IPS-NIHi7 (cell line): ENCODE measurements at regions not wholly inside any gene's neighbourhood (a gene's known extent, or its start where the extent isn't known, plus 50 kb on each side); places are given as distances from the start of the nearest gene placed in this dataset.
A peak's percentile ranks its signal among the peaks of the same experiment; 100 is the strongest.

Source experiments
- DNase-seq: peaks from one replicate; pipeline ENCODE4 v3.0.0; 2012; ENCODE audit warnings: mixed read lengths; ENCODE audit errors: extremely low spot score

DNA sequence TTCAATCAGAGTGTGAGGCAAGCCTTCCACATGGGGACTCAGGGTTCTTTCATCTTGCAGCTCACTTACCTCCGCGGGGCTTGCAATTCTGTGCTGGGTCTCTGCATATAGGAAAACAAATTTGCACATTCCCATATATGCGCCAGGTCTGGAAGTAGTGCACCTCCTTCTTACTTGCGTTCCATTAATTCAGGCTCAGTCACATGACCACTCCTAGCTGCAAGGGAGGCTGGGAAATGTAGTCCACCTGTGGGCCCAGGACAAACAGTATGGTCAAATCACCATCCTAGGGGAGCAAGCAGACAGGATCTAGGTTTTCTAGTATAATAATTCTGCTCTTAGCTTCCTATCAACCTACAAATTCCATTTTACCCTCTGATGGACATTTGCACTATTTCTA is 160.4 kb downstream of the AACS start:
- no peak for DNase-seq

DNA sequence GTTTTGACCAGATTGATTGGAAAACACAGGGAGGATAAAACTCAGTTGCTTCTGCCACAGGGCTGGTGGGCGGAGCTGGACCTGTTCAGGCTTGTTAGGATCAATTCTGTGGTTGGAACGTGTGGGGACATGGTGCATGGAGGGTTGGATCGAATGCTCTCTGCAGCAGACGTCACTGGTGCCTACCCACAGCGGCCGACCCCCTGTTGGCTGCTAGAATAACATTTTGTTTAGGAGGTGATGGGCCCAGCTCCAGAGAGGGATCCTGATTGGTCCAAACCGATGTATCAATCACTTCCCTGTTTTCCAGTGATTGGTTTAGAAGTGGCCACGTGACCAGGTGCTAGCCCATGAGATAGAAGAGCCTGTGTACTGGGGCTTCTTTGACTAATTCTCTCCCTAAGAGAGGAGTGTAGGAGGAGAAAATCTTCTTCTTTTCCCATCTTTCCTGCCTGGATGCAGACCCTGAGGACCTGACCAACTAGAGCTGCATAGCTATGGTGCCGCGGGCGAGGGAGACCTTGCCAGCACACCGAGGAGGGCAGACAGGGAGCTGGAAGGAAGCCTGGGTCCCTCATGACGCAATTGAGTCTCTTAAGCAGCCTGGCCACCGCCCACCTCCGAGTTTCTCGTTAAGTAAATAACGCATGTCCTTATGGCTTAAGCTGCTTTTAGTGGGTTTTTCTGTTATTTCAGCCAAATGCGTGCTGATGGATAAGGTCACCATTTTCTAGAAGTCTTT is 163.5 kb downstream of the AACS start:
- peak; percentile 63 for DNase-seq

DNA sequence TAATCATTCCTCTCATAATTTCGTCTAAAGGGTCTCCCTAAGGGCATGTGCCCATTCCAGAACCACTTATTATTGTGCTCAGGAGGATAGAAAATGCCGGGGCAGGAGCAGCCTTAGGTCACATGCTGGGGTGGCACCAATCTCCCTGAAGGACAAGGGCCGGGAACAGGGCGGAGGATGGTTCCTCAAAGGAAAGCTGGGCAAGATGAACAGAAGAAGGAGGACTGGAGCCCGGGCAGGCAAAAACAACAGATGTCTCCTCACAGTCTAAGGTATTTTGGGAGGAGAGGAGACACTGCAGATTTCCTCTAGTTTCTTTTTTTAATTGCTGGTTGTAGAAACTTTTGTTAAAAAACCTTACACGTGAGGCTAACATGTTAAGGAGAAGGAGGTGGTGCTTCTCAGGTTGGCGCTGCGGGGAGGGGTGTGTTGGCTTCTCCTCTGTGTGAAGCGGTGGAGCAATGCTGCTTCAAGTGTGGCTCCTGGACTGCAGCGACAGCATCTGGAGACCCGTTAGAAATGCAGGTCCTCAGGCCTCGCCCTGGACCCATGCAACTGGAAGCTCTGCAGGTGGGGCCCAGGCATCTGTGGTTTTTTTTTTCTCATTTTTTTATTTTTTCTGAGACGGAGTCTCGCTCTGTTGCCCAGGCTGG is 164.8 kb downstream of the AACS start:
- no peak for DNase-seq

DNA sequence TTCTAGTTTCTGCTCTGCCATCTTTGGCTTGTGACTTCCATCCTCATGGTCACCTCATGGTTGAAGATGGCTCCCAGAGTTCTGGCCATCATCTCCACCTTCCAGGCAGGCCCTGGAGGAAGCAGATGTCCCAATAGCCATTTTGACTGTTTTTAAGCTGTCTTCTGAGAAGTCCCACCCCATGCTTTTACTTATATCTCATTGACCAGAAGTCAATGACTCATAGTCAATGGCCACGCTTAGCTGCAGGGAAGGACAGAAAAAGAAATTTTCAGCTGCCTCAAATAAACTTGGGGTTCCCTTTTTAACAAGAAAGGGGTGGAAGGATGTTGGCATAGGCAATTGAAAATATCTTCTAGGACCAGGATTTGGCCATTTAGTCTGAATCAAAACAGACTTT is 168.1 kb downstream of the AACS start:
- no peak for DNase-seq

DNA sequence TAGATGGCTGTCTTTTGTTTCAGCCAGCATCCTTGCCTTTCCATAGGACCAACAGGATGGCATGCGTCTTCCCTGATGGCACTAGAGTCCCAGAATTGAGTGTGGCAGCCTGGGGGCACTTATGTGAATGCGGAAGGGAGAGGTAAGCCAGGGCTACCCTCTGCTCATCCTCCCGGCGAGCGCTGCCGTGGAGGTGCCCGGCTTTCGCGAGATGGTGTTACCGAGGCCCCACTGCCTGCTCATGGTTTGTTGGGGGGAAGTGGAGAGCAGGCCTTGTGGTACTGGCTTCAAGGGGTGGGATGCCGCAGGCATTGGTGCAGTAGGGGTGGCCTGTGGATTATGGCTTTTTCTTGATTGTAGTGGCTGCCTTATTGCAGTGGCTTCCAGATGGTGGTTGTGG is 174.3 kb downstream of the AACS start:
- DNase-seq: no peak

DNA sequence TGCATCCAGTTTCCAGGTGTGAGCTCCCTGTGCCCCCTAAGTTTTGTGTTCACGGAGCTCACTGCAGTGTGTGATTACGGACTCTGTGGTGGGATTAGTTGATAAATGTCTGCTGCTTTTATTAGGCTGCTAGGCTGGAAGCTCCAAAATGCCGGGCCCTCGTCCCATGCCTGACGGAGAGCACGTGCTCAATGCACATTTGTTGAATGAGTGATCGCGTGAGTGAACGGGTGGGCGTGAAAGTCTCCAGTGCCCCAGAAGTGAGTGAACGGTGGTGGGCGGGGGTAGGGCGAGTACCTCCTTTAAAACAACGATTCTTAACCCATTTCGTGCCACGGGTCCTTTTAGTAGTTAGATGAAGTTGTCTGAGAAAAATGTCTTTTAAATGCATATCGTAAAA is 175.5 kb downstream of the AACS start:
- DNase-seq: no peak

DNA sequence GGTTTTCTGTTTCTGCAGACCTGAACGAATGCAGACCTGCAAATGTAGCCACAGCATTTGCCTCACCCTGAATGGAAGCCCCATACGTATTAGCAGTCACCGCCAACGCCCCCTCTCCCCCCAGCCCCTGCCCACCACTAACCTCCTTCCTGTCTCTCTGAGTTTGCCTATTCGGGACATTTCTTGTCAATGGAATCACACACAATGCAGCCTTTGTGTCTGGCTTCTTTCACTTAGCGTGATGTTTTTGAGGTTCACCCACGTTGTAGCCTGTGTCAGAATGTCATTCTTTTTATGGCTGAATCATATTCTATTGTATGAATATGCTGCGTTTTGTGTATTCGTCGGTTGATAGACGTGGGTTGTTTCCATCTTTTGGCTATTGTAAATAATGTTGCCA is 178.6 kb downstream of the AACS start:
- no peak for DNase-seq

DNA sequence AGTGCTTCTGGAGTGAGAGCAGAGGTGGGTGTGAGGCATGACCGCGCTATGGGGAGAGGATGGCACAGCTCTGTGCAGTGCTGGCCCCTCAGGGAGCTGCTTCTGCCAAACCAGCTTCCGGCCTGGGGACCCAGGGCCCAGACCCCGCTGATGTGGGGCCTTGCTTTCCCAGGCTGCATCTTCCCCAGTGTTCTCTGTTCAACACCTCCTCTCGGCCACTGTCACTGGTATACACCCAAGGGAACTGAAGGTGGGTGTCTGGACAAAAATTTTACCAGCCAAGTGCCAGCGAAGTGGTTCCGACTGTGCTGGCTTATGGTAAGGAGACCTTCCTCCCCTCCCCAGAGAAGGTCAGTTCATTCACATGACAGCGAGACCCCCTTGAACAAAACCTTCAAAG is 179.1 kb downstream of the AACS start:
- DNase-seq: no peak

DNA sequence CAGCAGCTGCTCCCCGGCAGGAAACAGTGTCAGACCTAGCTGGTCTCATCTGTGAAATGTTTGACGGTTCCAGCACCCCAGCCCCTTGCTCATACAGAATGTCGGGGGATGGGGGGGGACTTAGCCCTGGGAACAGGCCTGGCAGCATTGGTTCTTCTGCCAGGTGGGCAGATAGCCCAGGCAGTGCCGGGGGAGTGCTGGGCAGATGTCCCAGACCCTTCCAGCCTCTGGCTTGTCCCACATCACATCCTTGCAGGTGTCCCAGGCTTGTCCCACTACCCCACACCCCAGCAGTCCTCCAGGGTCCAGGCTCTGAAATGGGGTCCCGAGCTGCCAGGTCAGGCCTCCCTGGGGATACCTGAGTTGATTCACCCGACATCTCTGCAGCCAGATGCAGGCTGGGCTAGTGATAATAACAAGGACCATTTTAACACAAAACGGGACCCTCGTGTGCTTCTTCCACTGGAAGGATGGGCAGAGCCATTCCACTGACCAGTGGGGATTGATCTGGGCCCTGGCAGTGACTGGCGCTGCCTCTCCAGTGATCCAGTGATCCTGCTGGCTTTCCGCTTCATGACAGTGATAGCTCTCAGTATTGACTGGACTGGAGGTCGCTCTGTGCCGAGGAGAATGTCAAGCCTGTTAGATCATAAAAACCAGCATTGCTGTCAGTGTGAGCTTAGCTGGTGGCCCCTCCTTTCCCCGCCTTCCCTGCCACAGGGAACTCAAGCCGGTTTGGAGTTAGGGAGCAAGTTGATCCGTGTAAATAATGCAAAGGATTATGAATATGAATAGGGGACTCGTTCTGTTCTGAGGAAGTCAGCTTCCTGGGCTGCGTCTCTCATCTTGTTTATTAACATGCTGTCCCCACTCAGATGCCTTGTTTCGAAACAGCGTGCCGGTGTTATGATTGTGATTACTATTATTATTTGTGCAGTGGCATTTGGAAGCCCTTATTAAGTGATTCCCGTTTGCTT is 180.6 kb downstream of the AACS start:
- no peak for DNase-seq

DNA sequence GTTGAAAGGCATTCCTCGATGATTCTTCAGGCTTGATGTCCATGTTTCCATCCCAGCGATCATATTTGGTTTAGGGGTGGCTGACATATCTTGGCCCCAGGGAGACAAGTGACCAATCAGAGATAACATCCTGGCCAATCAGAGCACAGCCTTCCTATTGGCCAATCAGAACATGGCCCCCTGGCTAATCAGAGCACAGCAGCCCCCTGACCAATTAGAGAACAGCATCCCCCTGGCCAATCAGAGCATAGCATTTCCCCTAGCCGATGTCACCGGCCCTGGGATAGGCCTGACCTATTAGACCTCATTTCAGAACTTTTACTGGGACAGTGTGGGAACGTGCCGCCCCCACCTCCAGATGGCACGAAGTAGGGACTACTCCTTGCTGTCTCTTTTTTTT is 182.2 kb downstream of the AACS start:
- no peak for DNase-seq

DNA sequence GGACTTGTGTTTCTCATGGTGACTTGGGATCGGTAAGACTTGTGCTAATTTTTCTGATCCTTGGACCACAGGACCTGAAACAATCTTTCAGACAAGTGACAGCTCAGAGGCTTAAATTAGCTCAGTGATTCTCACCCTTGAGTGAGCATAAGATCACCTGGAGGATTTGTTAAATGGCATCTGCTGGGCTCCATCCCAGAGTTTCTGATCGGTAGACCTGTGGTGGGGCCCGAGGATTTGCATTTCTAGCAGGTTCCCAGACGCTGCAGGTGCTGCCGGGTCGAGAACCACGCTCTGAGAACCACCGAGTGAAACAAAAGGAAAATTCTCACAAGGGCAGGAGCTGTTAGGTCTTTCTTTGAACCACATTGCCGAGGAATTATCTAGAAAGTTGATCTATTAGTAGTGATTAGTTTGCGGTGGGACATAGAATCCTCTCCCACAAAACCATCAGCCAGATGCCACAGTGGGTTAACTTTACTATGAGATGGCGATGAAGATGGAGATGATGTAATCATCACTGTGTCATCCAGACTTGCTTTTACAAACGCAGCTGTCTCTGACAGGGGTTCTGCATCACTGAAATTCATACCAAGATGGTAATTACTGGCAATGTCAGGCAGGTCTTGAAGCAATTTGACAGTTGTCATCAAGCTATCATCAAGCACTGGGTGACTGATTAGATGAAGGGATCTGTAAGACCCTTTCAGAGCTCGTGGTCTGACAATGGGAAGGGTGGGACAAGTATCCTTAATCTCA is 184.0 kb downstream of the AACS start:
- no peak for DNase-seq

DNA sequence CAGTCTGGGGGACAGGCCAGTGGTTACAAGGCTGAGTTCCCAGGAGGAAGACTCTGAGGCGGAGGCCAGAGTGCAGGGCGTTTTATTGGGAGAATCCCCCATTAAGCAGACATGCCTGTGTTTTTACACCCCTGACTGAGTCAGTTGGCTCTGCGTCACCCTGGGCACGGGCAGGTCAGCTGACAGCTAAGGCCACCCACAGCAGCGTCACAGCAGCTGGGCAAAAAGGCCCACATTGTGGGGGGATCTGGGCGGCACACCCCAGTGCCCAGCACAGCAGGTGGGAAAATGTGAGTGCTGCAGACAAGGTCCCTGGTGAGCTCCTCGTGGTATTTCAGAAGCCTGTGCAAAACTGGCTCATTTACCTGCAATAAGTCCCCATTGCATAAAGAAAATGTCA is 184.7 kb downstream of the AACS start:
- no peak for DNase-seq

DNA sequence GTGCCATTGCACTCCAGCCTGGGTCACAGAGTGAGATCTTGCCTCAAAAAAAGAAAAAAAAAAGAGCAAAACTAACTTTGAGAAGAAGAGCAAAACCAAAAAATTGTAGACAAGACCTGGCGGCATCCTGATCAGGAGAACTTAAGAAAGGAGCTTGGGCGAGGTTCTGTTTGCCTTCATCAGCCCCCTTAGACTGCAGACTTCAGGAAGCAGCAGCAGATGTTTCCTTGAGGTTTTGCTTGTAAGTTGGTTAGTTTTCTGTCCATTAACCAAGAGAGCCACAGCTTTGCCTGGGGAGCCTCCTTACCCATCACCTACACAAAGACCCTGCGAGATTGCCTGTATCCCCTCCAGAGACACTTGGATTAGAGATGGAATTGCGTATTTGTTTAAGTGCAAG is 189.0 kb downstream of the AACS start:
- no peak for DNase-seq

DNA sequence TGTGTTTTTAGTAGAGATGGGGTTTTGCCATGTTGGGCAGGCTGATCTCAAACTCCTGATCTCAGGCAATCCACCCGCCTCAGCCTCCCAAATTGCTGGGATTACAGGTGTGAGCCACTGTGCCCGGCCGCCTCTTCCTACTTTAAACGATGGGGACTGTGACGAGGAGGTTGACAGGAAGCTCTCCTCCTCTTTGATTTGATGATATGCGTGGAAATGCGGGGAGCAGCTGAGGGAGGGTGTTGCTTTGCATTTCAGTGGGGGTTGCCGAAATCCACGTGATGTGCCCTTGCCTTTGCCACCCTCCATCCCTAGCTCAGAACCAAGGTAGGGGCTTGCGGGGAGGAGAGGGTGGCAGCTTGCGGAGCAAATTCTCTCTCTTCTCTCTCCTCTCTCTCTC is 189.6 kb downstream of the AACS start:
- no peak for DNase-seq

DNA sequence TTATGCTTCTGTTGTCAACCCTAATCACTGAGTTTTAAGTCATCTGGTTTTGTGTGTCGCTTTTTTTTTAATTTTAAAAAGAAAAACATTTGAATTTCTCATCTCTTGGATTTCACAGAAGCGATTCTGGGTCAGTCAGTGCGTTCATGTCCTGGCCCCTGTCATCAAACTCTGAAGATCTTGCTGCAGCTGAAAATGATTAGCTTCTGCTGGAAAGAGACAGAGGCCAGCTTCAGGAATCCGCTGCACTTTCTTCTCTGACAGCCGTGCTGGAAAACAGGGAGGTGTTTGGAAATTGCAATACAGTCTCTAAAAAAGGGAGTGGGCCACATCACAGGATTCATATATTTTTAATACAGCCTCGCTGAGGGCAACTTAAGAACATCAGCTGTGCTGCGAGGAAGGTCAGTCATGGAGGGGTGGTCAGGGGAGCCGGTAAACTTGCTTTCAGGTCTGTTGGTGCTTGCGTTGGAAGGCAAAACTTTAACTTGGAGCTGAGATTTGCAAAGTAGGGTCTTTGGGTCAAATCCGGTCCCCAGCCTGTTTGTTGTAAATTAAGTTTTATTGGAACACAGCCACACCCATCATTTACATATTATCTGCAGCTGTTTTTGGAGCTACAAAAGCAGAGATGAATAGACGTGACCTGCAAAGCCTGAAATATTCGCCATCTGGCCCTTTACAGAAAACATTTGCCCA is 190.8 kb downstream of the AACS start:
- no peak for DNase-seq

DNA sequence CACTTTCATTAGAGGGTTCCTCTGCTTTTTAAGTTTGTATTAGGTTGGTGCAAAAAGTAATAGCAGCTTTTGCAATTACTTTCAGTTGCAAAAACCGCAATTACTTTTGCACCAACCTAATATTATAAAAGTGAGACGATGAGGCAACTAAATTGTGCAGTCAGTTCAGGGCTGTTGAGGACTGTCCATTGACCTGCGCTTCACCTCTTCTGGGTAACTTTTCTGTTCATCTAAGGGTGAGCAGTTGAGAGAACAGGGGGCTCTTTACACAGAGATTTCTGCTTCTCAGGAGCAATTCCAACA is 191.3 kb downstream of the AACS start:
- no peak for DNase-seq

DNA sequence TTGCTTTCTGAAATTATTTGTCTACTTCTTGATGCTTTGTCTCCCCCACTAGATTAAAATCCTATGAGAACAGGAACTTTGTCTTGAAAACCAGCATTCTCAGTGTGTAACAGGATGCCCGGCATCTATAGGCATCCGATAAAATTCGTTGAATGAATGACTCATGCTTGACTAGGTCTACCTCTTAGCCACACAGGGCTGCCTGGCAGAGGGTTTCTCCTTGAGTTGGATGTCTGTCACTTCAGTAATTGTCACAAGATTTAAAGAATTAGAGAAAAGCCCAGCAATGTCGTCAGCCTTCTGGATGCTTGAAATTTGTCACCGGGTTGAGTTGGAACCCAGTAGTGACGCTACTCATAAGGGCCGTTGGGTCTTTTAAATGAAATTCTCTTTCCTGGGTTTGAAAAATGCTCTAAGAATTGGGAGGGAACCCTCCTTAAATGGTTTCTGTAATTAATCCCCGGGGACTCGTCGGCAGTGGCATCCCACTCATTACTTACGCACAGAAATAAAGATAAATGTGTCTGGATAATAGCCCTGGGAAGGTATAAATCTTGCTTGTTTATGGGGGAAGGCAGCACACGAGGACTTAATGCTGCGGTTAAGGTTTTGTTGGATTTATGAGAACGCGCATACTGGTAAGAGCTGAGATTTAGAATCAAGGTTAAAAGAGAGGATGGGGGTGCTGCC is 194.1 kb downstream of the AACS start:
- DNase-seq: no peak

DNA sequence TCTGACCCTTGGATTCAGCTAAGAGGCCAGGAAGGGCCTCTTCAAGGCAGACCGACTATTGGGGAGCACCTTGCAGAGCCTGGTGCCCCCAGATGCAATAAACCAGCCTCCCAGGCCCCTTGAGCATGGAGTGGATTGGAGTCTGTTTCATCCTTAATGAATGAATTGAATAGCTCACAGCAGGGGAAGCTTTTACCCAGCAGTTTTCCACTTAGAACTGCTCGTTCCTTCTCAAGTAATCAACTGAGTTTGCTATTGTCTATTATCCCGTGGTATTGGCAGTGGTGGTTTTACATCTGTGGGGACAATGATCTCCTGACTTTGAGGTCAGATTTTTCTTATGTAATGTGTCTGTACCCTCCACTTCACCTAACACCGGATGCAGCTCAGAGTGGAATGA is 197.6 kb downstream of the AACS start:
- no peak for DNase-seq

DNA sequence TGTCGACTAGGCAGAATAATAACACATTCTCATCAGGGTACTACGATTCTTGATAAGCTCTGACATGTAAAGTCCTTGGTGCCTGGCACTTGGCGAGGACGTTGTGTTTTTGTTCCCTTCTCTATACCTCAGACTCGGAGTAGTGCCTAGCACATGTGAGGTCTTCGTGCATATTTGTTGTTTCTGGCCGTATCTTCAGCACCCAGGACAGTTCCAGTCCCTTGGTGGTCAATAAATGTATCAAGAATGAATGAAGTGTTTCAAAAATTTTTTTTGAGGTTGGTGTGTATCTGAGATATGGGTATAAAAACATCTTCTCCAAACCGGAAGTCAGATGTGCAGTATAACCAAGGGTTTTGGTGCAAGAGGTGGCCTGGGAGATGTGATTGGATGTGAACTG is 198.2 kb downstream of the AACS start:
- no peak for DNase-seq

DNA sequence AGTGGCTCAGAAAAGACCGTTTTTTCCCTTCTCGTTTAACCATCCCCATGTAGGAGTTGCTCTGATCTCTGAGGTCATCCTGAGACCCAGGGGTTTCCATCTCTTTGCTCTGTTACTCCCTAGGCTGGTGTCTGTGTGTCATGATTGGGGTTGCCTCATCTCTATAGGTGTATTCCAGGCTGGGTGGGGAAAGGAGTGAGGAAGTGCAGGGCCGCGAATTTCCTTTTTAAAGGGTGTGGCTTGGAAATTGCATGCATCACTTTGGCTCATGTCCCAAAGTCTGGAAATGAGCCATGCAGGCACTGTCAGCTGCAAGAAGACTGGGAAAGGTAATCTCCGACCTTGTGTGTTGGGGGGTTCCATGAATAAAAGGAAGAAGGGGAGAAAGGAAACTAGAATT is 201.9 kb downstream of the AACS start:
- no peak for DNase-seq

DNA sequence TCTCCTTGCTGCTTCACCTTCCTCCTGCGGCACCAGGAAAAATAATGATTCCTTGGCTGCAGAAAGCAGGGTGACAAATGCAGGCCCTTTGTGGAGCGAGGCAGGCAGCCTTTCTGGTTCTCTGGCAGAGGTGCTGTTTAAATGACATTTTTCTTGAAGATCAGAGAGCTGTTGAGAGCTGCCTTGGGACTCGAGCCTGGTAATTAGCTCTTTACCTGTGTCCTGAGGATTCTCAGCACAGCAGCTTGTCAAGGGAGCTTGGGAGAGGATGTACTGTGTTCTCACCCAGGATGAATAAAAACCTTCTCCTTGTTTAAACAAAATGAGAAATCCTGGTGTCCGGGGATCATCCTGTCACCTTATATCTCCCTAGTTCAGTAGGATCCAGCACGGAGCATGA is 204.0 kb downstream of the AACS start:
- DNase-seq: no peak
